Stimulated activated effector memory CD8-positive, alpha-beta T cell treated with anti-CD3 and anti-CD28 coated beads, Interleukin-12 subunit alpha, Interleukin-12 subunit beta, amount 100 ng/mL, for 72 hours (primary cell): ENCODE measurements at regions not wholly inside any gene's neighbourhood (a gene's known extent, or its start where the extent isn't known, plus 50 kb on each side); places are given as distances from the start of the nearest gene placed in this dataset.

Source experiments
- ATAC-seq: fragments of 150-1000 bp; cut with Tn5 transposase; 2 replicates; pipeline ENCODE4 v1.10.0; 2021
- DNase-seq, 2 donors: peaks; one replicate each; pipeline ENCODE4 v3.0.0; 2021 to 2022; ENCODE audit warnings: low spot score in 2 of 2
- H3K27ac Mint-ChIP-seq: one replicate; pipeline ENCODE4 v1.8.0; 2022; ENCODE audit warnings: mild to moderate bottlenecking, mixed read lengths
- H3K36me3 Mint-ChIP-seq: one replicate; pipeline ENCODE4 v1.8.0; 2022; ENCODE audit warnings: mild to moderate bottlenecking, mixed read lengths
- H3K4me1 Mint-ChIP-seq: one replicate; pipeline ENCODE4 v1.8.0; 2022; ENCODE audit warnings: mixed read lengths
- H3K4me3 Mint-ChIP-seq: one replicate; pipeline ENCODE4 v1.8.0; 2022; ENCODE audit warnings: mild to moderate bottlenecking, mixed read lengths
- H3K9me3 Mint-ChIP-seq: one replicate; pipeline ENCODE4 v1.8.0; 2022; ENCODE audit warnings: mixed read lengths

GRCh38 chr5:29414681-29415080 is 1778.8 kb upstream of the CDH6 start:
- no peaks in the 10 kb centered on the region for H3K36me3 Mint-ChIP-seq
- H3K4me3 Mint-ChIP-seq, result no peak overlapping the region
- ATAC-seq (no peak), DNase-seq (no peak)
- H3K9me3 Mint-ChIP-seq, result peaks cover 13% of the 10 kb centered on the region
- no peaks in the 10 kb centered on the region for H3K4me1 Mint-ChIP-seq
- no peak overlapping the region for H3K27ac Mint-ChIP-seq

GRCh38 chr5:29412979-29413378 is 1780.5 kb upstream of the CDH6 start:
- H3K4me1 Mint-ChIP-seq, result no peaks in the 10 kb centered on the region
- no peak overlapping the region for H3K4me3 Mint-ChIP-seq
- no peaks in the 10 kb centered on the region for H3K36me3 Mint-ChIP-seq
- H3K9me3 Mint-ChIP-seq, result peaks cover 20% of the 10 kb centered on the region
- ATAC-seq (no peak), DNase-seq (no peak)
- no peak overlapping the region for H3K27ac Mint-ChIP-seq

GRCh38 chr5:29402270-29402669 is 1791.2 kb upstream of the CDH6 start:
- H3K9me3 Mint-ChIP-seq, result peaks cover 33% of the 10 kb centered on the region
- H3K4me1 Mint-ChIP-seq, result no peaks in the 10 kb centered on the region
- no peak overlapping the region for H3K4me3 Mint-ChIP-seq
- ATAC-seq (no peak), DNase-seq (no peak)
- no peaks in the 10 kb centered on the region for H3K36me3 Mint-ChIP-seq
- H3K27ac Mint-ChIP-seq, result no peak overlapping the region

- no peak for ATAC-seq
- no peak overlapping the region for H3K4me3 Mint-ChIP-seq
- peaks cover 17% of the 10 kb centered on the region for H3K9me3 Mint-ChIP-seq
- no peaks in the 10 kb centered on the region for H3K4me1 Mint-ChIP-seq
- no peak for DNase-seq
- H3K27ac Mint-ChIP-seq, result no peak overlapping the region
- no peaks in the 10 kb centered on the region for H3K36me3 Mint-ChIP-seq
Observed at GRCh38 chr5:29389993-29390392, 1803.5 kb upstream of the CDH6 start.

GRCh38 chr5:29387384-29387783 is 1806.1 kb upstream of the CDH6 start:
- DNase-seq (no peak), ATAC-seq (no peak)
- Mint-ChIP-seq H3K4me1 (no peaks in the 10 kb centered on the region), H3K4me3 (no peak overlapping the region), H3K36me3 (no peaks in the 10 kb centered on the region), H3K27ac (no peak overlapping the region), H3K9me3 (peaks cover 33% of the 10 kb centered on the region)

DNA sequence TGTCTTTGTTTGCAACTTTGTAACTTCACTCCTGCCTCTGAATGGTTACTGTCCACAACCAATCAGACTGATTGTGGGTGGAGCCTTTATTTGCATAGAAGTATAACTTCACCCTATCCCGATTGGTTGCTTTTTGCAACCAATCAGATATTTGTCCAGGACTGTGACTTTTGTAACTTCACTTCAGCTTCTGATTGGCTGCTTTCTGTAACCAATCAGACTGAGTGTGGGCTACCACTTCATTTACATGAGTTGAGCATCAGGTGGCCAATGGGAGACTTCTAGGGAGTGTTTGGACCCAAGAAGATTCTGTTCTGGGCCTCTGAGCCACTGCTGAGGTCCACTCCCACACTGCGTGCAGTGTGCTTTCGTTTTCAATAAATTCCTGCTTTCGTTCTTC is 1810.7 kb upstream of the CDH6 start:
- Mint-ChIP-seq H3K9me3 (peaks cover 29% of the 10 kb centered on the region), H3K36me3 (no peaks in the 10 kb centered on the region), H3K27ac (no peak overlapping the region), H3K4me1 (no peaks in the 10 kb centered on the region), H3K4me3 (no peak overlapping the region)
- DNase-seq (no peak), ATAC-seq (no peak)

GRCh38 chr5:29380029-29380428 is 1813.5 kb upstream of the CDH6 start:
- DNase-seq (no peak), ATAC-seq (no peak)
- Mint-ChIP-seq H3K27ac (no peak overlapping the region), H3K9me3 (peaks cover 24% of the 10 kb centered on the region), H3K36me3 (no peaks in the 10 kb centered on the region), H3K4me1 (no peaks in the 10 kb centered on the region), H3K4me3 (no peak overlapping the region)

DNA sequence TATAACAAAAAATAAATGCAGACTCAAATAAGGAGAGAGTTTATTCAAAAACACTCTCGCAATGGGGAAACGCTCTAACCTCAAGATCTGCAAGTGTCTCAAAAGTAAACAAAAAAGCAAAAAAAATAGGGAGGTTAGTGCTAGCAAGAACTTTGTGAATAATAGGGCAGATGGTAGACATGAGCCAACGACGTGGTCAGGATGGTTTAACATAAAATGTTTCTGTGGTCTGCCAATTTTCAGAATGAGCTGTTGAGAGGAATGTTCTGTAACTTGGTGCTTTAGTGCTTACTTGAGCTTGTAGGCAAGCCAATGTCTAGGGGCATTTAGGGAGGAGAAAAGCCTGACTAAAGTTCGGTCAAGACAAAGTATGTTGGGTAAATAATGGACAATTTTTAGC is 1813.9 kb upstream of the CDH6 start:
- Mint-ChIP-seq H3K4me1 (no peaks in the 10 kb centered on the region), H3K36me3 (no peaks in the 10 kb centered on the region), H3K4me3 (no peak overlapping the region), H3K9me3 (peaks cover 20% of the 10 kb centered on the region), H3K27ac (no peak overlapping the region)
- no peak for ATAC-seq
- DNase-seq, result no peak

GRCh38 chr5:29378104-29378503 is 1815.4 kb upstream of the CDH6 start:
- Mint-ChIP-seq H3K27ac (no peak overlapping the region), H3K4me1 (no peaks in the 10 kb centered on the region), H3K9me3 (peaks cover 13% of the 10 kb centered on the region), H3K4me3 (no peak overlapping the region), H3K36me3 (no peaks in the 10 kb centered on the region)
- ATAC-seq (no peak), DNase-seq (no peak)

GRCh38 chr5:29370248-29370647 is 1823.2 kb upstream of the CDH6 start:
- ATAC-seq (no peak), DNase-seq (no peak)
- H3K9me3 Mint-ChIP-seq, result peaks cover 22% of the 10 kb centered on the region
- no peak overlapping the region for H3K4me3 Mint-ChIP-seq
- H3K36me3 Mint-ChIP-seq, result no peaks in the 10 kb centered on the region
- no peak overlapping the region for H3K27ac Mint-ChIP-seq
- H3K4me1 Mint-ChIP-seq, result no peaks in the 10 kb centered on the region

GRCh38 chr5:29367176-29367833 is 1826.2 kb upstream of the CDH6 start:
- DNase-seq, result no peak
- Mint-ChIP-seq H3K9me3 (peaks cover 27% of the 10 kb centered on the region), H3K4me1 (no peaks in the 10 kb centered on the region), H3K27ac (no peak overlapping the region), H3K4me3 (no peak overlapping the region), H3K36me3 (no peaks in the 10 kb centered on the region)
- ATAC-seq, result no peak

DNA sequence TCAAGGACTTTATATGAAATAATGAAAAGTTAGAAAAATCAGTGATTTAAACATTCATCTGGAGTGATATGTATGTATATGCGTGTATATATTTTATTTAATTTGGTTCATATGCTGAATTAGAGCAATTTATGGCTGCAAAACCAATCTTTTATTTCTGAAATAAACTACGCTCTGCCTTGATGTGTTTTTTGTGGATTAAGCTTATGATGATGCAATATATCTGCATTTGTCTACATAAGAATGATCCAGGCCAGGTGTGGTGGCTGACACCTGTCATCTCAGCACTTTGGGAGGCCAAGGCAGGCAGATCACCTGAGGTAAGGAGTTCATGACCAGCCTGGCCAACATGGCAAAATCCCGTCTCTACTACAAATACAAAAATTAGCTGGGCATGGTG is 1842.3 kb upstream of the CDH6 start:
- no peaks in the 10 kb centered on the region for H3K36me3 Mint-ChIP-seq
- H3K4me1 Mint-ChIP-seq, result no peaks in the 10 kb centered on the region
- DNase-seq (no peak), ATAC-seq (no peak)
- no peak overlapping the region for H3K27ac Mint-ChIP-seq
- H3K9me3 Mint-ChIP-seq, result peaks cover 6% of the 10 kb centered on the region
- no peak overlapping the region for H3K4me3 Mint-ChIP-seq

GRCh38 chr5:29337030-29337429 is 1856.5 kb upstream of the CDH6 start:
- DNase-seq (no peak), ATAC-seq (no peak)
- no peak overlapping the region for H3K4me3 Mint-ChIP-seq
- no peak overlapping the region for H3K27ac Mint-ChIP-seq
- H3K36me3 Mint-ChIP-seq, result peaks cover 6% of the 10 kb centered on the region
- H3K4me1 Mint-ChIP-seq, result no peaks in the 10 kb centered on the region
- H3K9me3 Mint-ChIP-seq, result peaks cover 25% of the 10 kb centered on the region

GRCh38 chr5:29321591-29321990 is 1871.9 kb upstream of the CDH6 start:
- no peak for ATAC-seq
- Mint-ChIP-seq H3K9me3 (peaks cover 7% of the 10 kb centered on the region), H3K36me3 (no peaks in the 10 kb centered on the region), H3K4me3 (no peak overlapping the region), H3K4me1 (no peaks in the 10 kb centered on the region), H3K27ac (no peak overlapping the region)
- DNase-seq, result no peak

GRCh38 chr5:29309359-29309758 is 1884.1 kb upstream of the CDH6 start:
- ATAC-seq (no peak), DNase-seq (no peak)
- Mint-ChIP-seq H3K36me3 (no peaks in the 10 kb centered on the region), H3K9me3 (peaks cover 14% of the 10 kb centered on the region), H3K4me1 (no peaks in the 10 kb centered on the region), H3K27ac (no peak overlapping the region), H3K4me3 (no peak overlapping the region)

- Mint-ChIP-seq H3K9me3 (peaks cover 14% of the 10 kb centered on the region), H3K36me3 (no peaks in the 10 kb centered on the region), H3K4me3 (no peak overlapping the region), H3K4me1 (no peaks in the 10 kb centered on the region), H3K27ac (no peak overlapping the region)
- ATAC-seq (no peak), DNase-seq (no peak)
Observed at GRCh38 chr5:29307478-29307877, 1886.0 kb upstream of the CDH6 start.

DNA sequence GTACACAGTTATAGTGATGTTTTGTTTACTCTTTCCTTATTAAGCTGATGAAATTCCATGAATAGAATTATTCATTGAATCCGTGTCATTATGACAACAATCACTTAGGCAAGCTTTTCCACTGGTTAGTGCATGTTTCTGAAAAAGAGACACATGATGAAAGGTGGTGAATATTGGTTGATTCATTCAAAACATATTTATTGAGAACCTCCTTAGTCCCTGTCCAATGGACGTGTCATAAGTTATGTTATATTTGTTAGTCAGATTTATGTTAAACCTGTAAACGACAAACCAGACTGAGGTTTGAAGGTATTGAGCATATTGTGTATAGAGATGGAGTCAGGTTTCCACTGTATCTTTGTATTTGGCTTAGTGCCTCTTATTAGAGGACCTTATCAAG is 1888.9 kb upstream of the CDH6 start:
- DNase-seq (no peak), ATAC-seq (no peak)
- Mint-ChIP-seq H3K27ac (no peak overlapping the region), H3K36me3 (no peaks in the 10 kb centered on the region), H3K9me3 (peaks cover 8% of the 10 kb centered on the region), H3K4me1 (no peaks in the 10 kb centered on the region), H3K4me3 (no peak overlapping the region)
